ENCODE measurements at regions not wholly inside any gene's neighbourhood (a gene's known extent, or its start where the extent isn't known, plus 50 kb on each side); places are given as distances from the start of the nearest gene placed in this dataset.
"Not testable (repeated sequence)": the region's sequence is repeated elsewhere in the genome, so short reads cannot be mapped to it uniquely, and the experiment has no call there.

DNA sequence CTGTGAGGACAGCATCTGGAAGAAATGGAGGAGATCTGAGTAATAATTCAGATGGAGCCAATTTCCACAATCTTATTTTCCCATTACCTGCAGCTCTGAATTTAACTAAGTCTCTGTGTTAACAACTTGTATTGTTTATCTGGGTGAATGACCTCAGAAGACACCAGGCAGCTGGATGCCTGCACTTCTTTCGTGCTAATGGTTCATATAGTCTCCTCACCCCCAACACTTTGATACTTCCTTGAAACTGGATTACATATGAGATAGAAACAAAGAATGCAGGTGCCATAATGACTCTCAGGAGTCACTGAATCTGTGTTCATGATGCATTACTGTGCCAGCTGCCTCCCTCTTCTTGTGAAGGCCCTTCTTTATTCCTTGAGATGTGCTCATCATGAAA is 125.6 kb upstream of the VPREB1 start:
- H3K4me1 ChIP-seq (ENCODE audit: insufficient read depth, low read length, severe bottlenecking) = no peaks in the 10 kb centered on the region
- no peak overlapping the region for H3K4me3 ChIP-seq (ENCODE audit: low read depth, low read length, poor library complexity, severe bottlenecking)
- TF ChIP-seq EZH2 (IDR thresholded peaks at IDR 0.05; ENCODE audit: borderline replicate concordance, low read length) = no peak
- TF ChIP-seq, protein P1, sequence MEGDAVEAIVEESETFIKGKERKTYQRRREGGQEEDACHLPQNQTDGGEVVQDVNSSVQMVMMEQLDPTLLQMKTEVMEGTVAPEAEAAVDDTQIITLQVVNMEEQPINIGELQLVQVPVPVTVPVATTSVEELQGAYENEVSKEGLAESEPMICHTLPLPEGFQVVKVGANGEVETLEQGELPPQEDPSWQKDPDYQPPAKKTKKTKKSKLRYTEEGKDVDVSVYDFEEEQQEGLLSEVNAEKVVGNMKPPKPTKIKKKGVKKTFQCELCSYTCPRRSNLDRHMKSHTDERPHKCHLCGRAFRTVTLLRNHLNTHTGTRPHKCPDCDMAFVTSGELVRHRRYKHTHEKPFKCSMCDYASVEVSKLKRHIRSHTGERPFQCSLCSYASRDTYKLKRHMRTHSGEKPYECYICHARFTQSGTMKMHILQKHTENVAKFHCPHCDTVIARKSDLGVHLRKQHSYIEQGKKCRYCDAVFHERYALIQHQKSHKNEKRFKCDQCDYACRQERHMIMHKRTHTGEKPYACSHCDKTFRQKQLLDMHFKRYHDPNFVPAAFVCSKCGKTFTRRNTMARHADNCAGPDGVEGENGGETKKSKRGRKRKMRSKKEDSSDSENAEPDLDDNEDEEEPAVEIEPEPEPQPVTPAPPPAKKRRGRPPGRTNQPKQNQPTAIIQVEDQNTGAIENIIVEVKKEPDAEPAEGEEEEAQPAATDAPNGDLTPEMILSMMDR (IDR thresholded peaks at IDR 0.05; ENCODE audit: low read length) = no peak
- H3K9me3 ChIP-seq (ENCODE audit: low read length) = no peaks in the 10 kb centered on the region
- no peaks in the 10 kb centered on the region for H3K9me2 ChIP-seq (ENCODE audit: low read depth, low read length)
- no peaks in the 10 kb centered on the region for H3K36me3 ChIP-seq (ENCODE audit: insufficient read depth, low read length)
- no peak overlapping the region for H3K9ac ChIP-seq (ENCODE audit: low read length)
- no peaks in the 10 kb centered on the region for H3K27me3 ChIP-seq (ENCODE audit: insufficient read depth, low read length)
- H3K27ac ChIP-seq (ENCODE audit: low read depth, low read length, poor library complexity, severe bottlenecking) = no peak overlapping the region
- H3F3A ChIP-seq (ENCODE audit: insufficient read depth, low read length) = no peaks in the 10 kb centered on the region
- no peaks in the 10 kb centered on the region for H4K20me1 ChIP-seq (ENCODE audit: insufficient read depth, low read length)
- no peak overlapping the region for H2AFZ ChIP-seq (ENCODE audit: low read length)
- H3K79me2 ChIP-seq (ENCODE audit: insufficient read depth, low read length) = no peaks in the 10 kb centered on the region
- no peak overlapping the region for H3K4me2 ChIP-seq (ENCODE audit: low read length)

DNA sequence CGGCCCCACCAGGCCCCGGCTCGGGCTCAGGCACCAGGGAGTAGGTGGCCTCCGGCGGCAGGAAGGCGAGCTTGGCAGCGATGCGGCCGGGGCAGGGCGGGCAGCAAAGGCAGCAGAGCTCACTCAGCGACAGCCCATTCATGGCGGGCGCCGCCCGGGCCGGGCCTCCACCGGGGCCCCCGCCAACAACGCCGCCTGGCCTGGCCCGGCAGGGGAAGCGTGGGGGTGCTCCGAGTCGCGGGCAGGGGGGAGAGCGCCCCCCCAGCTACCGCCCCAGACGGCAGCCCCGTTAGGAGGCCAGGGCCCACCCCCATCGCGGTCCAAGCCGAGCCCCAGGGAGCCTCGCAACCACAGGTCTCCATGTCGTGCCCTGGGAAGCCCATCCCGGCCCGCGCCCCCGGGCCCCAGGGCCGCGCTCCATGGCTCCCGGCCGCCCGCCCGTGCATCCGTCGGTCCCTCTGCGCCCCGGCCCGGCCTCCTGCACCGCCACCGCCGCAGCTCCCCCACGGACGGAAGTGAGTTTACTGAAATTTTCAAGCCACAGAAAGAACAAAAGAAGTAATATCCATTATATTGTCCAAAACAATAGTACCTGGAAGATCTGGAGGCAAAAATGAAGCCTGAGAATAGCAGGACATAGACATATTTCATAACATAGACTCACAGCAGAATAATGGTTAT is 126.6 kb upstream of the VPREB1 start:
- not testable (repeated sequence) for H3K4me2 ChIP-seq (ENCODE audit: low read length); H3K27me3 ChIP-seq (ENCODE audit: insufficient read depth, low read length); H3K9me3 ChIP-seq (ENCODE audit: low read length); H3K27ac ChIP-seq (ENCODE audit: low read depth, low read length, poor library complexity, severe bottlenecking); H3K9me2 ChIP-seq (ENCODE audit: low read depth, low read length); H3K4me3 ChIP-seq (ENCODE audit: low read depth, low read length, poor library complexity, severe bottlenecking); H3F3A ChIP-seq (ENCODE audit: insufficient read depth, low read length); H3K79me2 ChIP-seq (ENCODE audit: insufficient read depth, low read length); H4K20me1 ChIP-seq (ENCODE audit: insufficient read depth, low read length); H3K36me3 ChIP-seq (ENCODE audit: insufficient read depth, low read length); H2AFZ ChIP-seq (ENCODE audit: low read length); H3K4me1 ChIP-seq (ENCODE audit: insufficient read depth, low read length, severe bottlenecking); H3K9ac ChIP-seq (ENCODE audit: low read length)

DNA sequence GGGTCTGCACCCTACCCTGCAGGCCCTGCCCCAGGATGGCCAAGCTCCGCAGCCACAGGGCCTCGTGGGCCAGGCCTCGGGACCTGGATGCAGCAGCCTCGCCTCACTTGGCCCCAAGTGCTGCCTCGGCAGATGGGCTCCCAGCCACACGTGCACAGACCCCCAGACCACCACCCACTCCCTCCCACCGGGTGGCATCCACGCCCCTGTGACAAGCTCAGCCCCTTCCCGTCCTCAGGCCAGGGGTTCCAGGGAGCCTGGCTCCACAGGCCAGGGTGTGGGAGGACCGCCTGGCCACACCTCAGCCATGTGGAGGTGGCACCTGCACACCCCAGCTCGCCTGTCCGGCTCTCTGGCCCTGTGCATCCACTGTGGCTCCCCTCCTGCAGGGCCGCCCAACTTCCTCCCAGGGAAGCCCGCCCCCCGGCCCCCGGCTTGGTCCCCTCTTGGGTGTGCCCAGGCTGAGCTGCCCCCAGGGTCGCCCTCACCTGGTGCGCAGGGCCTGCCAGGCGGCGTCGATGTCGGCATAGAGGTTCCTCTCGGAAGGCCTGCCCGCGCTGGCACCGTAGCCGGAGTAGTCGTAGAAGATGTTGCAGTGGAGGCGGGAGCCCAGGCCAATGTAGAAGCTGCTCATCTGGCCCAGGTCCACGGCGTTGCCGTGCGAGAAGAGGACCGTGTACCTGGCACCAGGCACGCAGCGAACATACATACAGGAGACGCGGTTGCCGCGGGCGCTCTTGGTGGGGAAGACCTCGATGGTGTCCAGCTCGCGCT is 127.4 kb upstream of the VPREB1 start:
- not testable (repeated sequence) for H3K4me1 ChIP-seq (ENCODE audit: insufficient read depth, low read length, severe bottlenecking); H3K9me3 ChIP-seq (ENCODE audit: low read length); H3K9me2 ChIP-seq (ENCODE audit: low read depth, low read length); H3K36me3 ChIP-seq (ENCODE audit: insufficient read depth, low read length); H3K4me2 ChIP-seq (ENCODE audit: low read length); H2AFZ ChIP-seq (ENCODE audit: low read length); H3F3A ChIP-seq (ENCODE audit: insufficient read depth, low read length); H3K27me3 ChIP-seq (ENCODE audit: insufficient read depth, low read length); H3K4me3 ChIP-seq (ENCODE audit: low read depth, low read length, poor library complexity, severe bottlenecking); H4K20me1 ChIP-seq (ENCODE audit: insufficient read depth, low read length); H3K79me2 ChIP-seq (ENCODE audit: insufficient read depth, low read length); H3K27ac ChIP-seq (ENCODE audit: low read depth, low read length, poor library complexity, severe bottlenecking); H3K9ac ChIP-seq (ENCODE audit: low read length)

GRCh38 chr22:22113701-22114100 is 130.9 kb upstream of the VPREB1 start:
- H3K9ac ChIP-seq (ENCODE audit: low read length) = no peak overlapping the region
- H3K36me3 ChIP-seq (ENCODE audit: insufficient read depth, low read length) = no peaks in the 10 kb centered on the region
- H3K4me2 ChIP-seq (ENCODE audit: low read length) = no peak overlapping the region
- no peak for TF ChIP-seq EZH2 (IDR thresholded peaks at IDR 0.05; ENCODE audit: borderline replicate concordance, low read length)
- TF ChIP-seq, protein P1 (IDR thresholded peaks at IDR 0.05; ENCODE audit: low read length) = no peak
- no peak overlapping the region for H3K27ac ChIP-seq (ENCODE audit: low read depth, low read length, poor library complexity, severe bottlenecking)
- H3K9me3 ChIP-seq (ENCODE audit: low read length) = no peaks in the 10 kb centered on the region
- H3K9me2 ChIP-seq (ENCODE audit: low read depth, low read length) = no peaks in the 10 kb centered on the region
- H3K27me3 ChIP-seq (ENCODE audit: insufficient read depth, low read length) = no peaks in the 10 kb centered on the region
- 0 out of 2 replicates have a peak, but pooled peaks cover 4% of the 10 kb centered on the region for H3F3A ChIP-seq (ENCODE audit: insufficient read depth, low read length)
- no peaks in the 10 kb centered on the region for H3K79me2 ChIP-seq (ENCODE audit: insufficient read depth, low read length)
- peaks cover 22% of the 10 kb centered on the region for H3K4me1 ChIP-seq (ENCODE audit: insufficient read depth, low read length, severe bottlenecking)
- no peak overlapping the region for H2AFZ ChIP-seq (ENCODE audit: low read length)
- no peak overlapping the region for H3K4me3 ChIP-seq (ENCODE audit: low read depth, low read length, poor library complexity, severe bottlenecking)
- no peaks in the 10 kb centered on the region for H4K20me1 ChIP-seq (ENCODE audit: insufficient read depth, low read length)

Data from OCI-LY1 (cell line).